Adrenal gland (tissue), 5 donors: ENCODE measurements at regions not wholly inside any gene's neighbourhood (a gene's known extent, or its start where the extent isn't known, plus 50 kb on each side); places are given as distances from the start of the nearest gene placed in this dataset.

ENCODE experiments used
- CTCF ChIP-seq, 6 experiments: fragments of 450-650 bp in 4 of 6; fragments of 200-600 bp in 2 of 6; sonication (generic) in 1 of 6; IDR thresholded peaks; 1 replicate in 5 of 6; 2 replicates in 1 of 6; pipeline versions ENCODE4 v1.5.1 to v1.8.0; 2016 to 2021; ENCODE audit warnings: antibody characterized with exemption in 6 of 6, mild to moderate bottlenecking in 2 of 6, moderate library complexity in 1 of 6
- POLR2A ChIP-seq, 2 donors: fragments of 450-650 bp; IDR thresholded peaks; one replicate each; pipeline ENCODE4 v1.6.1; 2017; ENCODE audit warnings: antibody characterized with exemption in 2 of 2, mild to moderate bottlenecking in 2 of 2, moderate library complexity in 1 of 2
- donor health status: DM: no; HTN: no; CAD: no.

GRCh38 chr7:38112075-38112474, 66.0 kb upstream of the STARD3NL start:
- no peak for TF ChIP-seq CTCF (IDR thresholded peaks at IDR 0.05)
- no peak for TF ChIP-seq POLR2A (IDR thresholded peaks at IDR 0.05)
